HAP-1 (cell line): ENCODE measurements at regions not wholly inside any gene's neighbourhood (a gene's known extent, or its start where the extent isn't known, plus 50 kb on each side); places are given as distances from the start of the nearest gene placed in this dataset.

ENCODE experiments used
- DNase-seq, 2 experiments: peaks; one replicate each; pipeline ENCODE4 v3.0.0-alpha.2; 2016 to 2020; ENCODE audit warnings: low spot score in 2 of 2
- H3K27me3 ChIP-seq: fragments of 250-450 bp; sonication (Bioruptor Pico); 2 replicates; pipeline ENCODE4 v1.5.1; 2020; ENCODE audit warnings: low read depth, mild to moderate bottlenecking, moderate library complexity
- H3K36me3 ChIP-seq: fragments of 250-450 bp; sonication (Bioruptor Pico); replicated peaks from 2 replicates; pipeline ENCODE4 v1.5.1; 2020; ENCODE audit warnings: mild to moderate bottlenecking
- H3K4me1 ChIP-seq: fragments of 250-450 bp; sonication (Bioruptor Pico); 2 replicates; pipeline ENCODE4 v1.5.1; 2020; ENCODE audit warnings: mild to moderate bottlenecking
- H3K4me3 ChIP-seq: fragments of 250-450 bp; sonication (Bioruptor Pico); 2 replicates; pipeline ENCODE4 v1.5.1; 2020; ENCODE audit warnings: mild to moderate bottlenecking, moderate library complexity
- H3K9me3 ChIP-seq: fragments of 250-450 bp; sonication (Bioruptor Pico); 2 replicates; pipeline ENCODE4 v1.5.1; 2020; ENCODE audit warnings: mild to moderate bottlenecking, moderate library complexity
- in situ Hi-C: fragments of 300-500 bp; cut with MboI; formaldehyde crosslinking; loops from 3 replicates; pipeline ENCODE4 v1.14.3; 2020; ENCODE audit warnings: low sequenced_read_pairs, inconsistent platforms, mixed read lengths

DNA sequence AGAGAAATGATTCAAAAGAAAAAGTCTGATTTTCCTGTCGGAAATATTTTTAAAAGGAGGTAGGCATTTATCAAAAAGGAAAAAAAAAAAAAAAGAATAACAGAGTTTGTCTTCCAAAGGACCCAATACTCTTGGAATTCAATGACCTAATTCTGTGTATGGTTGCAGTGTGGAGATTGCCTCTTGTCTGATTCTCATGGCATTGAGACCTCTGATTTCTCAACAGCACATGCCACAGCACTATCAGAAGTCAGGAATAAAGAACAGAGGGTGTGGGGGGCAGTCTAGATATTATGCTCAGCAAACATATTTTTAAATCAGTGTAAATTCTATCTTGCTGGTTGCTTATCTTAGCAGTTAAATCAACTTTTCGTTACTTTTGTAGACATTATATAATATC, 81.3 kb upstream of the SOX9 start:
- Histone ChIP-seq H3K27me3 (no peaks in the 10 kb centered on the region), H3K9me3 (no peaks in the 10 kb centered on the region), H3K4me3 (no peak overlapping the region), H3K36me3 (no peaks in the 10 kb centered on the region), H3K4me1 (no peaks in the 10 kb centered on the region)
- DNase-seq, result no peak
- in situ Hi-C loops, result no loop called here

DNA sequence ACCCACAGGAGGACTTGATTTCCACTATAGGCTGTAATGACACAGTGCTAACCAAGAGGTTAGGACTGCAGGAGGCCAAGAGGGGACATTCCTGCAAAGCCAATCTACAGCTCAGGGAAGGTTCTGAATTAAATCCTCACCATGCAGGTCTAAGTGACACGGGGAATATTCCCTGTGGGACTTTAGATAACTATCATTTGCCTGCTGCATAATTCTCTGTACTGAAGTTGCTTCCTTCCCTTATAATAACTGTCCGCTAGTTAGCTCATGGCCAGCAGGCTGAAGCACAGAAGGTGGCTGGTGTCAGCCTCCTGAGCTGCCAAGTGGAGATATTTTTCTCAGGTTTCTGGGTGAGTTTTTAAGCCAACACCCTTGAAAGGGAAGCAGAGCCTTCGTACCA, 74.6 kb upstream of the SOX9 start:
- Histone ChIP-seq H3K4me1 (no peaks in the 10 kb centered on the region), H3K27me3 (no peaks in the 10 kb centered on the region), H3K9me3 (peaks cover 4% of the 10 kb centered on the region; the same call in 1 of the 2 replicates), H3K36me3 (no peaks in the 10 kb centered on the region), H3K4me3 (no peak overlapping the region)
- in situ Hi-C loops, result no loop called here
- DNase-seq, result no peak

DNA sequence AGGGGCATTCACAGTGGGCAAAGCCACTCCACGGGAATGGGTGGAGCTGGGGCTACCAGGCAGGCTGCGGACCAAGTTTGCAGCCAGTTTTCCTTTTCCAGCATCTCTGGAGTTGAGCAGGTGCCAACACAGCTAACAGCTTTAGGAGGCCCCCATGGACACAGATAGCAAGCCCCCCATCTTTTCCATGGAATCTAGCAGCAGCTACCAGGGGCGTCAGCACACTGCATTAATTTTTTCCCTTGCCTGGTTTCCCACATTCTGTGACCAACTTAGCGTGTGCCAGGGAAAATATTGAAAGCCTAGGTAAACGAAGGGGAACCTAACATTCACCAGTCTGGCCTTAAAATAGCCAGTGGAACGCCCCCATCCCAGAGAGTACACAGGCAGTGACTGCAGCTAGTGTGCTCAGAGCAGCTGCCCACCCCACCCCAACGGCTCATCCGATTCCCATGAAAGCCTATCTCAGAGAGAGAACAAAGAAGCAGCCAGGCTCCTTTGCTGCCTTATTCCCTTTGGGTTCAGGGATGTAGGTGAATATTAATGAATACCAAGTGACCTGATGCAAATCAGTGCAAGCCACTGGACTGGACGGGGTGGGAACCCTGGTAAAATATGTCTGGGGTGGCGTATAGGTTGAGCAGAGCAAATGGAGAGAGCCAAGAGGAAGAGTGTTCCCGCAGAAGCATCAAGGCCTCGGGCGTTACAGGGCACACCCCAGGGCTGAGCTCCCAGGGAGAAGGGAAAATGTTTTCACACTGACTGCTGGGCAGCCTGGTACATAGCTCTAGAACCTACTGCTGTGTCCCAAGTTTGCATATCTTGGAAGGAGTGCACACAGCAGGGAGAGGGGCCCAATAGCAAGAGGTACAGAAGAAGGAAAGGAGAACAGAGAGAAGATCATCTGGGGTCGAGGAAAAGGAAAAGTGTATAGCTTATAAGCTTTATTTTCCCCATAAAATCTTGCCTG, 73.9 kb upstream of the SOX9 start:
- H3K9me3 ChIP-seq, result peaks cover 8% of the 10 kb centered on the region; the same call in 1 of the 2 replicates
- in situ Hi-C loops, result no loop called here
- no peak for DNase-seq
- H3K36me3 ChIP-seq, result no peaks in the 10 kb centered on the region
- no peaks in the 10 kb centered on the region for H3K27me3 ChIP-seq
- no peak overlapping the region for H3K4me3 ChIP-seq
- H3K4me1 ChIP-seq, result no peaks in the 10 kb centered on the region

DNA sequence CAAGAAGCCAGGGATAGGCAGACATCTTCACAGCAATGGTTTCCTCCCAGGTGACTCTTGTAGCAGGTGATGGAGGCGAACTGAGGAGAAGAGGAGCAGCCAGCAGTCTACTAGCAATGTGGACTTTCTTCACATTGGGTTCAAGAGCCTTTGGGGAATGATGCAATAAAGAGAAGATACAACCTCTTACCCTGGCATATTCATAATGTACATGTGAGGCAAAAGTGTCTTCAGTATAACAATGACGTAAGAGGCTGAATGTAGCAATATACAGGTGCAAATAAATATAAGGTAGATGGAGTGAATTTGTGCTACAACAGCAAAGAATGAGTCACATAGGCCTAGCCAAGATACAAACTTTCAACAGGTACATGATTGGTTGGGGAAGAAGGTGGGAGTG, 70.9 kb upstream of the SOX9 start:
- no peak for DNase-seq
- H3K27me3 ChIP-seq, result no peaks in the 10 kb centered on the region
- no peaks in the 10 kb centered on the region for H3K36me3 ChIP-seq
- no peaks in the 10 kb centered on the region for H3K4me1 ChIP-seq
- no peak overlapping the region for H3K4me3 ChIP-seq
- in situ Hi-C loops, result no loop called here
- peaks cover 8% of the 10 kb centered on the region; the same call in 1 of the 2 replicates for H3K9me3 ChIP-seq

DNA sequence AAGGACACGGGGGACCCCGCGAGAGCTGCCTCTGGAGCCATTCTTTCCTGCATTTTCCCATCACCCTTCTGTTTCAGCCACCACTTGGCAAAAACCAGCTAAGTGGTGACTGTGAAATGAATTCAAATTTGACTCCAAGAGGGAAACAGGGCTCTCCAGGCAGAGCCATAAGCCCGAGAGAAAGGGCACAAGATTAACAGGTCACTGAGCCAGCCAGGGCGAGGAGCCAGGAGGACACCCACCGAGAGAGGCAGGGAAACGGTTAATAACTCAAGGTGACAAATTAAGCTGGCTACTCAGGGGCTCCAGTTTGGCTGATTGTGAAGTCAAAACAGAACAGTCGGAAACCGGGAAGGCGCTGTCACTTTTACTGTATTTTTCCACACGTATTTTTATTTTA, 67.8 kb upstream of the SOX9 start:
- H3K36me3 ChIP-seq, result no peaks in the 10 kb centered on the region
- H3K27me3 ChIP-seq, result no peaks in the 10 kb centered on the region
- in situ Hi-C loops, result no loop called here
- 0 out of 2 replicates have a peak, but pooled peaks cover 3% of the 10 kb centered on the region for H3K9me3 ChIP-seq
- H3K4me3 ChIP-seq, result no peak overlapping the region
- no peak for DNase-seq
- H3K4me1 ChIP-seq, result no peaks in the 10 kb centered on the region

DNA sequence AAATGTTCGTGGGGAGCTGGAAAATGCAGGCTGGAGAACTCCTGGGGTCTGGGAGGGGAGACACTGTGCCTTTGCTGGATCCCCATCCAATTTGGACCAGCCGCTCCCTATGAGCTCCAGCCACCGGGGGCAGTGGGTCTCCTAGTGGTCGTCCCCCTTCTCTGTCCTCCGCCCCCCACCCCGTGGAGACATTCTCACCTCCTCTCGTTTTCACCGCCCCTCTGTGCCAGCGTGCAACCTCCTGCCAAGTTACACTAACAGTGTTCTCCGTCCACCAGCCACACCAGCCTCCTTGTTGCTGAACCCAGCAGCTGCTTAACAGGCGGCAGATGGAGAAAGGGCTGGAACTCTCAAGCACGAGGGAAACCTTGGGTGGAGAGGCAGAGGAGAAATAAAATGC, 67.4 kb upstream of the SOX9 start:
- no peak for DNase-seq
- Histone ChIP-seq H3K4me1 (no peaks in the 10 kb centered on the region), H3K4me3 (no peak overlapping the region), H3K9me3 (0 out of 2 replicates have a peak, but pooled peaks cover 3% of the 10 kb centered on the region), H3K36me3 (no peaks in the 10 kb centered on the region), H3K27me3 (no peaks in the 10 kb centered on the region)
- in situ Hi-C loops, result no loop called here

DNA sequence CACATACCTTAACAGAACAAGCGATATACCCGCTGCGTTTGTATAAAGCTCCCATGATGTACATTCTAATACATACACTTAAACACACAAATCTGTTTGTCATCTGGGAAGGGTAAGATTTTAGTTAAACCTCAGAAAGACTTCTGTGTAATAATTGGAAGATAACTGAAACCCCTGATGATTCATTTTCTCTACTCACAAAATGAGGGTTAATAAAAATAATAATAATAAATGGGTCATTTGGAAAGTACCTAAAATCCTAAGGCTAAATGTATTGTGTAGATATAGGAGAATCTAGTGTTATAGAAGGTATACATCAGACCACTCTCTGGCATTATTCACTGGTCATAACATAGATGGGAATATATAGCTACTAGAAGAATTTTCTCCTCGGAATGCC, 64.7 kb upstream of the SOX9 start:
- in situ Hi-C loops, result no loop called here
- H3K36me3 ChIP-seq, result no peaks in the 10 kb centered on the region
- H3K4me1 ChIP-seq, result no peaks in the 10 kb centered on the region
- 0 out of 2 replicates have a peak, but pooled peaks cover 3% of the 10 kb centered on the region for H3K9me3 ChIP-seq
- H3K4me3 ChIP-seq, result no peak overlapping the region
- no peaks in the 10 kb centered on the region for H3K27me3 ChIP-seq
- DNase-seq, result no peak

DNA sequence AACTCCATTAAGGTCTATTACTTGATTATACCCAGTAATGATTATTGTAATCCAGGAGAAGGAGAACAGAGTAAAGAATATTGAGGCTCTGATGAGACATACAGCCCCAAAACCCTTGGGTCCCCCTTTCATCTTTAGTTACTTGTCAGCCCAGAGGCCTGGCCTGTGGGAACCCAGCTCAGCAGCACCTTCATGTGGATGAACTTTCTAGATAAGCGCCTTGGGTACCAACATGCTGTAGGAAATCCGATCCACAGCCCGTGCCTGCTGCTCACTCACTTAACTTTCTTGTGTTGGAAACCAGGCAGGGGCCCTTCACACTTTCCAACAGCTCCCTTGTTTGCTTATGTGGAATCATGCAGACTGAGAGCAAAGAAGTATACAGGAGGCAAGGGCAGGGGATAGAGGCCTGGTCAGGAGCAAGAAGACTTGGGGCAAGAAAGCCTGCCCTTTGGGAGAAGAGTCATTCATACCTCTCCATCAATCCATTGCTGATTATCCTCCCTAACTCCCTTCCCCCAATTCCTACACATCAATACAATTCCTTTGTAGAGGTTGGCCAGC, 64.0 kb upstream of the SOX9 start:
- Histone ChIP-seq H3K36me3 (no peaks in the 10 kb centered on the region), H3K9me3 (no peaks in the 10 kb centered on the region), H3K4me1 (no peaks in the 10 kb centered on the region), H3K4me3 (no peak overlapping the region), H3K27me3 (no peaks in the 10 kb centered on the region)
- in situ Hi-C loops, result no loop called here
- DNase-seq, result no peak

DNA sequence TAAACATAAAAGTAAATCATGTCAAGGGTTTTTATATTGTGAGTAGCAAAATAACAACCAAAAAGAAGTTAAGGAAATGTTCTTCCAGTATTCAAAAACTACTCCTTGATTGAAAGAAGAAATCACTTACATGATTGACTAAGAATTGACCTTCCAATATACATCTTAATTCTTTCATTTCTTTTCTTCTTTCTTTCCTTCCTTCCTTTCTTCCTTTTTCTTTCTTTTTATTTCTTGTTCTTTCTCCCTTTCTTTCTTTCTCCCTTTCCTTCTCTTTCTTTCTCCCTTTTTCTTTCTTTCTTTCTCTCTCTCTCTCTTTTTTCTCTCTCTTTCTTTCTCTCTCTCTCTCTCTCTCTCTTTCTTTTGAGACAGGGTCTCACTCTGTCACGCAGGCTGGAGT, 60.7 kb upstream of the SOX9 start:
- in situ Hi-C loops, result no loop called here
- Histone ChIP-seq H3K36me3 (no peaks in the 10 kb centered on the region), H3K9me3 (no peaks in the 10 kb centered on the region), H3K4me3 (no peak overlapping the region), H3K4me1 (no peaks in the 10 kb centered on the region), H3K27me3 (no peaks in the 10 kb centered on the region)
- DNase-seq, result no peak

DNA sequence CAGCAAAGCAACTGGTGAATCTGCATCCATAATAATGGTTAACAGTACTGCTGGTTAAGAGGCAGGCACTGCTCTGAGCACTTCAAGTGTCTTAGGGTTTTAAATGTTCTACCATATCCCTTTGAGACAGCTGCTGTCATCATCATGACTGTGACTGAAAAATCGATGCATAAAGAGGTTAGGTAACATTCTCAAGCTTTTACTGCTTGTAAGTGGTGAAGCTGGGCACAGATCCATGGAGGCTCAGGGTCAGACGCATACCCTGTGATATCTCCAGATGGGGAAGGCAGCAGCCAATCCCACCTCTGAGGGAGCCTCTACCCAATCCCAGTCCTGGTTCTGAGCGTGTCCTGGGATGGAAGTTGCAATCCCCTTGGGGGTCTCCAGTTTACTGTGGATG, 57.6 kb upstream of the SOX9 start:
- in situ Hi-C loops, result no loop called here
- no peak overlapping the region for H3K4me3 ChIP-seq
- no peak for DNase-seq

DNA sequence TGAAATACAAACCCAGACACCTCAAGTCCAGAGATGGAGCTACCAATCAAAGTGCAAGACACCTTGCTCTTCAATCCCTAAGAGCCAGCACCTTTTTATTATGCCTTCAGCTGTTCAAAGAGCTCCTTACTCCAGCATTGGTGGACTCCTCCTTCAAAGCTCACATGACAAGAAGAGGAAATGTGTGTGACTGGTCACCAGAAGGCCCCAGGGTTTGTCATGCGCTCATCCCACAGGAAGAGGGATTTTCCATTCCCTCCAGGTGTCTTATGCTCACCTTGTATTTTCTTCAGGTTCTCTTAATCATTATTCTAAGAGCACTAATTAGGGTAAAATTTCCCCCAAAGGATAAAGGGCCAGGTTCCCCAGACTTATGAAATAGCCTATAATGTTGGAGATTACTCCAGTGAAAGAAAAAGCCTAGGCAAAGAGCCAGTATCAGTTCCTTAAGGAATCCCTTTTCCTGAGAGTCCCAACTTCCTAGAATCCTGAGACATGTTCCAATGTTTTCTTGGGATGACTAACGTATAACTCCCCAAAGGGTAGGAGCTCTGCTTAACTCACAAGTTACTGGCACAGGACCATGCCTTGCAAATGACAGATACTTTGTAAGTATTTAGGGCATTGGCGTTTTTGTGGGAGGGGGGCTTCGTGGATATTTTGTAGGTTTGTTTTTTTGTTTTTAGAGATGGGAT, 56.9 kb upstream of the SOX9 start:
- Histone ChIP-seq H3K36me3 (no peaks in the 10 kb centered on the region), H3K9me3 (no peaks in the 10 kb centered on the region), H3K4me3 (no peak overlapping the region), H3K4me1 (no peaks in the 10 kb centered on the region), H3K27me3 (no peaks in the 10 kb centered on the region)
- in situ Hi-C loops, result no loop called here
- no peak for DNase-seq

More for the DNA sequence above, 57.6 kb upstream of the SOX9 start:
- H3K36me3 ChIP-seq, result no peaks in the 10 kb centered on the region
- H3K9me3 ChIP-seq, result no peaks in the 10 kb centered on the region
- no peaks in the 10 kb centered on the region for H3K27me3 ChIP-seq
- no peaks in the 10 kb centered on the region for H3K4me1 ChIP-seq

DNA sequence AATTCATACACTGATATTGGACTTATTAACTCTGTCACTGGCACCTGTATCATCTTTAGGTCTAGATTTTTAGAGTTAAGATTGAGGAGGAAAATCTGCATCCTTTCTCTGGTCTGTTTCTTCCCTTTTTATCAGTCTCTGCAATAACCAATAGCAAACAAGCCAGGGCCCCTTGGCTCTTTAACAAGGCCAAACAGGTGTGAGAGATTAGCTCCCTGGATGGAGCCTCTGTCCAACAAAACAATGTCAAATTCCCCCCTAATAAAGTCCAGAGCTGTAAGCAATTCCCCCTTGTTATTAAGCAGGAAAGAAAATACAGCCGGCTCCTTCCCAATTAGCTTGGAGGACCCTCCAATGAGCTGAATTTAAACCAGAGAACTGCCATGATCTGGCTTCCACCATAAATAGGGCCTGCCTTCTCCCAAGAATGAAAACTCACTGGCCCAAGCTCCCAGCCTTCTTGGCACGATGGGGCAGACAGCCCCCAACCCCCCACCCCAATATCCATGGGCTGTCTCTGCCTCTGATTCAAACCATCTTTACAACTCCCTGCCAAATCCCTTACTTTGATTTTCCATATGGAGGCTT, 56.1 kb upstream of the SOX9 start:
- H3K36me3 ChIP-seq, result no peaks in the 10 kb centered on the region

DNA sequence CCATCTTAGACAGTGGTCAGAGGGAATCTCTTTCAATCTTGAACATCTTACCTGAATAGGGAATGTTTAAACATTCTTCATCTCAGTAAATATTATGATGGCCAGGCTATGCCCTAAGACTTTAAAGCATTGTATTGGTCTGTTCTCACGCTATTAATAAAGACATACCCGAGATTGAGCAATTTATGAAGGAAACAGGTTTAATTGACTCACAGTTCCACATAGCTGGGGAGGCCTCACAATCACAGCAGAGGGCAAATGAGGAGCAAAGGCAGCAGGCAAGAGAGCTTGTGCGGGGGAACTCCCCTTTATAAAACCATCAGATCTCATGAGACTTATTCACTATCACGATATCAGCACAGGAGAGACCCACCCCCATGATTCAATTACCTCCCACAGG, 55.3 kb upstream of the SOX9 start:
- H3K4me3 ChIP-seq, result no peak overlapping the region
- no peaks in the 10 kb centered on the region for H3K9me3 ChIP-seq
- no peaks in the 10 kb centered on the region for H3K4me1 ChIP-seq
- DNase-seq, result no peak
- no peaks in the 10 kb centered on the region for H3K36me3 ChIP-seq
- H3K27me3 ChIP-seq, result no peaks in the 10 kb centered on the region
- in situ Hi-C loops, result no loop called here

More for the DNA sequence above, 56.1 kb upstream of the SOX9 start:
- H3K9me3 ChIP-seq, result no peaks in the 10 kb centered on the region
- no peak overlapping the region for H3K4me3 ChIP-seq
- H3K4me1 ChIP-seq, result no peaks in the 10 kb centered on the region
- DNase-seq, result no peak
- no peaks in the 10 kb centered on the region for H3K27me3 ChIP-seq
- in situ Hi-C loops, result no loop called here

DNA sequence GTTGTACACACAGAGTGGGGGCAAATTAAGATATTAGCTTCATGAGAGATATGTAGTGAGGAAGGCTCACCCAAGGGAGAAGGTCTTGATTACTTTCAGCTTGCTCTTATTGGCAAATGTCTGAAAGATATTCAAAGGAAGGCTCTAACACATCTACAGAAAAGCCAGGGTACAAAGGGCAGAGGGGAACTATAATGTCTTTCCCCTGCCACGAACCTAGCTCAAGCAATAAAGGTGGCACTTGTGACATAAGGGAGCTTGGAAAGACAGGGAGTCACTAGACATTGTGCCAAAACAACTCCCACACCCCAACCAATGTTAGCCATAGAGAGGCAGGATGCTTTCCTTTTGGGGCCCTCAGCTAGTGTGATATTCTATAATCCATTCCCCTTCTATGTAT, 52.2 kb upstream of the SOX9 start:
- Histone ChIP-seq H3K36me3 (no peaks in the 10 kb centered on the region), H3K4me1 (no peaks in the 10 kb centered on the region), H3K27me3 (no peaks in the 10 kb centered on the region), H3K9me3 (no peaks in the 10 kb centered on the region), H3K4me3 (no peak overlapping the region)
- DNase-seq, result no peak
- in situ Hi-C loops, result no loop called here
